Fibroblast of lung (primary cell): ENCODE measurements at regions not wholly inside any gene's neighbourhood (a gene's known extent, or its start where the extent isn't known, plus 50 kb on each side); places are given as distances from the start of the nearest gene placed in this dataset.

Experiments
- DNase-seq, 2 donors: peaks; one replicate each; pipeline versions ENCODE4 v3.0.0 to v3.0.0-alpha.2; 2010; ENCODE audit warnings: low read depth in 2 of 2
- H2AFZ ChIP-seq: 2 replicates; pipeline ENCODE4 v1.5.1; 2012; ENCODE audit warnings: low read length, control low read depth, inconsistent platforms
- H3K27ac ChIP-seq: 2 replicates; pipeline ENCODE4 v1.5.1; 2011; ENCODE audit warnings: low read length, control low read depth; ENCODE audit not compliant: insufficient read depth
- H3K27me3 ChIP-seq: 2 replicates; pipeline ENCODE4 v1.5.1; 2011; ENCODE audit warnings: mild to moderate bottlenecking, low read length; ENCODE audit not compliant: control insufficient read depth, insufficient read depth
- H3K36me3 ChIP-seq: 2 replicates; pipeline ENCODE4 v1.5.1; 2011; ENCODE audit warnings: low read length; ENCODE audit not compliant: control insufficient read depth, insufficient read depth
- H3K4me1 ChIP-seq: 2 replicates; pipeline ENCODE4 v1.5.1; 2011; ENCODE audit warnings: low read length; ENCODE audit not compliant: control insufficient read depth, insufficient read depth; ENCODE audit errors: extremely low read depth
- H3K4me2 ChIP-seq: 2 replicates; pipeline ENCODE4 v1.5.1; 2011; ENCODE audit warnings: low read length, control low read depth; ENCODE audit not compliant: insufficient read depth; ENCODE audit errors: extremely low read depth
- H3K4me3 ChIP-seq, 4 experiments: fragments of 200-600 bp in 1 of 4; sonication (generic) in 1 of 4; replicated peaks in 1 of 4; 2 replicates each; pipeline ENCODE4 v1.5.1; 2011 to 2016; ENCODE audit warnings: low read length in 4 of 4, low read depth in 3 of 4, mild to moderate bottlenecking in 3 of 4, control low read depth in 2 of 4, inconsistent platforms in 1 of 4, mixed read lengths in 1 of 4; ENCODE audit not compliant: insufficient read depth in 1 of 4; ENCODE audit errors: control extremely low read depth in 1 of 4
- H3K79me2 ChIP-seq: 2 replicates; pipeline ENCODE4 v1.5.1; 2012; ENCODE audit warnings: mild to moderate bottlenecking, low read length, inconsistent platforms; ENCODE audit not compliant: control insufficient read depth, insufficient read depth
- H3K9ac ChIP-seq: 2 replicates; pipeline ENCODE4 v1.5.1; 2011; ENCODE audit warnings: mild to moderate bottlenecking, low read length, control low read depth; ENCODE audit not compliant: insufficient read depth
- H3K9me3 ChIP-seq: 2 replicates; pipeline ENCODE4 v1.5.1; 2012; ENCODE audit warnings: low read depth, low read length; ENCODE audit not compliant: control insufficient read depth, insufficient read depth
- H4K20me1 ChIP-seq: 2 replicates; pipeline ENCODE4 v1.5.1; 2011; ENCODE audit warnings: low read length; ENCODE audit not compliant: control insufficient read depth, insufficient read depth; ENCODE audit errors: extremely low read depth
- EZH2 ChIP-seq: IDR thresholded peaks from 2 replicates; pipeline ENCODE4 v1.5.1; 2012; ENCODE audit warnings: low read length, control low read depth, mild to moderate bottlenecking; ENCODE audit errors: missing control alignments
- TF ChIP-seq, protein P1 (sequence below), 2 donors: IDR thresholded peaks in 1 of 2; conservative IDR thresholded peaks in 1 of 2; 1 replicate in 1 of 2; 2 replicates in 1 of 2; pipeline ENCODE4 v1.5.1; 2011 to 2012; ENCODE audit warnings: low read length in 2 of 2, control low read depth in 1 of 2, inconsistent platforms in 1 of 2, low read depth in 1 of 2, mild to moderate bottlenecking in 1 of 2

DNA sequence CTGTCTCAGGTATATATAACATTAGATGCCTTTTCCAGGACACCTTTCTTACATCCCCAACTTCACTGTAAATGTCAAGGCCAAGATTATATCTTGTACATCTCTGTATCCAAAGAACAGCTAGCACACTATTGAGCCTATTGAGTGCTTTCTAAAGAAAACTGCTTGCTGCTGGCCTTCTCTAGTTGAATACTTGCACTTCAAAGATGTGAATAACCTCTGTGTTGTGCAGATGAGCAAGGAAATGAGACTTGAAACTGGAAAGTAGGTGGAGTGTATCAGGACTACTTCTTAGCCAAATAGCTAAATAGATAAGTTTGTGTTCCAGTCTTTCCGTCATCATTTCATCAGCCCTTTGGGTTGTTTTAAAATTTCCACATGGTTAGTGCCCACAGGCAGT is 704.4 kb upstream of the AMOT start:
- Histone ChIP-seq H3K4me3 (no peak overlapping the region), H2AFZ (no peak overlapping the region), H3K36me3 (no peaks in the 10 kb centered on the region), H3K27ac (no peak overlapping the region), H3K4me2 (no peak overlapping the region), H3K9ac (no peak overlapping the region), H3K27me3 (no peaks in the 10 kb centered on the region), H3K9me3 (no peaks in the 10 kb centered on the region), H3K79me2 (no peaks in the 10 kb centered on the region), H4K20me1 (no peaks in the 10 kb centered on the region), H3K4me1 (no peaks in the 10 kb centered on the region)
- no peak for DNase-seq
- no peak for TF ChIP-seq EZH2
- TF ChIP-seq, protein P1, sequence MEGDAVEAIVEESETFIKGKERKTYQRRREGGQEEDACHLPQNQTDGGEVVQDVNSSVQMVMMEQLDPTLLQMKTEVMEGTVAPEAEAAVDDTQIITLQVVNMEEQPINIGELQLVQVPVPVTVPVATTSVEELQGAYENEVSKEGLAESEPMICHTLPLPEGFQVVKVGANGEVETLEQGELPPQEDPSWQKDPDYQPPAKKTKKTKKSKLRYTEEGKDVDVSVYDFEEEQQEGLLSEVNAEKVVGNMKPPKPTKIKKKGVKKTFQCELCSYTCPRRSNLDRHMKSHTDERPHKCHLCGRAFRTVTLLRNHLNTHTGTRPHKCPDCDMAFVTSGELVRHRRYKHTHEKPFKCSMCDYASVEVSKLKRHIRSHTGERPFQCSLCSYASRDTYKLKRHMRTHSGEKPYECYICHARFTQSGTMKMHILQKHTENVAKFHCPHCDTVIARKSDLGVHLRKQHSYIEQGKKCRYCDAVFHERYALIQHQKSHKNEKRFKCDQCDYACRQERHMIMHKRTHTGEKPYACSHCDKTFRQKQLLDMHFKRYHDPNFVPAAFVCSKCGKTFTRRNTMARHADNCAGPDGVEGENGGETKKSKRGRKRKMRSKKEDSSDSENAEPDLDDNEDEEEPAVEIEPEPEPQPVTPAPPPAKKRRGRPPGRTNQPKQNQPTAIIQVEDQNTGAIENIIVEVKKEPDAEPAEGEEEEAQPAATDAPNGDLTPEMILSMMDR (conservative IDR thresholded peaks at IDR 0.05 in 1 of 2, IDR thresholded peaks at IDR 0.05 in 1 of 2; ENCODE audit: low read depth in 1 of 2, low read length in 2 of 2): no peak

DNA sequence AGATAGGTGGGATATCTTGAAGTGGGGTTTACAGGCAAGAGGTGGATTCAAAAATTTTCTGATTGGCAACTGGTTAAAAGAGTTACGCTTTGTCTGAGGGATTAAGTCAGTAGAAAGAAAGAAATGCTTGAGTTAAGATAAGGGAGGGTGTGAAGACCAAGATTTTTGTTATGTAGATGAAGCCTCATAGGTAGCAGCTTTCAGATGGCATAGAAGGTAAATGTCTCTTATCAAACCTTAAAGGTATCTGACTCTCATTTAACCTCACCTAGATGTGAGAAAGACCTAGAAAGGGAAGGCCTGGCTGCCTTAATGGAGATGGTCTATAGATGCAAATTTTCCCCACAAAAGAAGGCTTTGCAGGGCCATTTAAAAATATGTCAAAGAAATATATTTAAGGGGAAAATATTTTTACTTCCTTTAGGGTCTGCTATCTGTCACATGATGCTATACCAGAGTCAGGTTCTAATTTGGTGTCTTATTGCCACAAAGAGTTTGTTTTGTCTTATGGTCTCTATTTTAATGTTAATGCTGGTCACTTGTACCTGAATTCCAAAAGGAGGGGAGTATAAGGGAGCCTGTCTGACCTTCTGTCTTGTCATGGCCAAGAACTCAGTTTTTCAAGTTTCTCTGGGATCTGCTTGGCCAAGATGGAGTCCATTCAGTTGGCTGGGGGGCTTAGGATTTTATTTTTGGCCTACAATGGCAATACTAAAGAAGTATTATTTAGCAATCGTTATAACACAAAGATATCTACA is 699.1 kb upstream of the AMOT start:
- no peak for DNase-seq
- H3K27ac ChIP-seq: no peak overlapping the region

DNA sequence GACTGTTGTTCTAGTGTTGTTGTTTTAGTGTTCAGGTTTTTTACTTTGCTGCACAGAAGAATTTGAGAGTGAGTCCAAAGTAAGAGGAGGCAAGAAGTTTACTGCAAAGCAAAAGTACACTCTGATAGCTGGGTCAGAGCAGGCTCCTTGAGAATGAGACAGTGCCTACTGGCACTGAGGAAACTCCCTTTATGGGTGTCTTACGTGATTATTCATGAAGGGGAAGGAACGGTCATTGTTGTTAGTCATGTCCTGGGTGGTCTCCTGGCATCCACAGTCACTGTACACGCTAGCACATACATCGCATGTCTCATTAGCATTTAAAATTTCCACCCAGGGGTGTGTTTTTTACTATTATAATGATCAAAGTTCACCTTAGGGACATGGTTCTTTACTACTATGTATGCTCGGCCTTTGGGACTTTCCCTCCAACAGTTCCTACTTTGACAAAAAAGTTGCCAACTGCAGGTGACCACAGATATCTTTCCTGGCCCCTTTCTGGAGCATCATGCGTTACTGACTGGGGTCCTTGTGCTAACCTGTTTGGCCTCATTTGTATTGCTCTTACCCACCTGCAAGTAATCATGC is 688.9 kb upstream of the AMOT start:
- no peaks in the 10 kb centered on the region for H4K20me1 ChIP-seq
- no peak overlapping the region for H3K27ac ChIP-seq
- TF ChIP-seq, protein P1 (conservative IDR thresholded peaks at IDR 0.05 in 1 of 2, IDR thresholded peaks at IDR 0.05 in 1 of 2; ENCODE audit: low read depth in 1 of 2, low read length in 2 of 2): no peak
- TF ChIP-seq EZH2: no peak

More for the DNA sequence above, 699.1 kb upstream of the AMOT start:
- TF ChIP-seq, protein P1 (conservative IDR thresholded peaks at IDR 0.05 in 1 of 2, IDR thresholded peaks at IDR 0.05 in 1 of 2; ENCODE audit: low read depth in 1 of 2, low read length in 2 of 2): no peak
- TF ChIP-seq EZH2: no peak
- Histone ChIP-seq H3K4me2 (no peak overlapping the region), H3K36me3 (no peaks in the 10 kb centered on the region), H3K27me3 (no peaks in the 10 kb centered on the region), H3K9ac (no peak overlapping the region), H4K20me1 (no peaks in the 10 kb centered on the region), H2AFZ (no peak overlapping the region), H3K4me3 (no peak overlapping the region), H3K9me3 (no peaks in the 10 kb centered on the region), H3K79me2 (no peaks in the 10 kb centered on the region), H3K4me1 (no peaks in the 10 kb centered on the region)

More for the DNA sequence above, 688.9 kb upstream of the AMOT start:
- Histone ChIP-seq H3K4me3 (no peak overlapping the region), H2AFZ (no peak overlapping the region), H3K9ac (no peak overlapping the region), H3K4me2 (no peak overlapping the region), H3K9me3 (no peaks in the 10 kb centered on the region), H3K4me1 (no peaks in the 10 kb centered on the region), H3K27me3 (no peaks in the 10 kb centered on the region), H3K36me3 (no peaks in the 10 kb centered on the region), H3K79me2 (no peaks in the 10 kb centered on the region)
- no peak for DNase-seq
